ENCODE measurements at regions not wholly inside any gene's neighbourhood (a gene's known extent, or its start where the extent isn't known, plus 50 kb on each side); places are given as distances from the start of the nearest gene placed in this dataset.

DNA sequence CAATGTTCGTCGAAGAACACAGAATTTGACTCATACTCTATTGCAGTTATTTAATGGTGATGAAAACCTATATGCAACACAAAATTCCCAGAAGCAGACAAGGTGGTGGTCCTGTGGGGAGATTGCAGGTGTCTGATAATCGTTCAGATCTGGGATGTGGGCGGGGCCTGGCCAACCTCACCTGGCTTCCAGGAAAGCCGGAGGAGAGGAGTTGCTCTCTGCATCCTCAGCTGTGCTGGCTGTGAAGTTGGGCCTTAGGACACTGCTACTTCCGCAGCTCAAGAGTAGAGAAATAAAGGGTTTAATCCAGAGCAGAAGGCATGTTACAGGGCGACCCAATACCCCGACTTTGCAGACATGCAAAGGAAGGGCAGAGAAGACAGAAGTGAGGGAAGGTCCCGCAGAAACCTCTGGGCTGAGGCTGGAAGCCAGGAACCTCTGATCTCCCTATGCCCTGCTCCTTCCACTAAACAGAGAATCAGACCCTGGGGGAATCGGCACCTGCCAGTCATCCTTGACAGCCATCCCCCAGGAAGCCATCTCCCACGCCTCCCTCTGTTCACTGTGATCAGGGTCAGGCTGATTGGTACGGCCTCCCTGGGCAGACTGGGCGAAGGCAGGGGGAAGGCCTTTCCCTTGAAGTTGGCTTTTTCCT is 590.3 kb downstream of the AJAP1 start:
- TF ChIP-seq, protein P1, sequence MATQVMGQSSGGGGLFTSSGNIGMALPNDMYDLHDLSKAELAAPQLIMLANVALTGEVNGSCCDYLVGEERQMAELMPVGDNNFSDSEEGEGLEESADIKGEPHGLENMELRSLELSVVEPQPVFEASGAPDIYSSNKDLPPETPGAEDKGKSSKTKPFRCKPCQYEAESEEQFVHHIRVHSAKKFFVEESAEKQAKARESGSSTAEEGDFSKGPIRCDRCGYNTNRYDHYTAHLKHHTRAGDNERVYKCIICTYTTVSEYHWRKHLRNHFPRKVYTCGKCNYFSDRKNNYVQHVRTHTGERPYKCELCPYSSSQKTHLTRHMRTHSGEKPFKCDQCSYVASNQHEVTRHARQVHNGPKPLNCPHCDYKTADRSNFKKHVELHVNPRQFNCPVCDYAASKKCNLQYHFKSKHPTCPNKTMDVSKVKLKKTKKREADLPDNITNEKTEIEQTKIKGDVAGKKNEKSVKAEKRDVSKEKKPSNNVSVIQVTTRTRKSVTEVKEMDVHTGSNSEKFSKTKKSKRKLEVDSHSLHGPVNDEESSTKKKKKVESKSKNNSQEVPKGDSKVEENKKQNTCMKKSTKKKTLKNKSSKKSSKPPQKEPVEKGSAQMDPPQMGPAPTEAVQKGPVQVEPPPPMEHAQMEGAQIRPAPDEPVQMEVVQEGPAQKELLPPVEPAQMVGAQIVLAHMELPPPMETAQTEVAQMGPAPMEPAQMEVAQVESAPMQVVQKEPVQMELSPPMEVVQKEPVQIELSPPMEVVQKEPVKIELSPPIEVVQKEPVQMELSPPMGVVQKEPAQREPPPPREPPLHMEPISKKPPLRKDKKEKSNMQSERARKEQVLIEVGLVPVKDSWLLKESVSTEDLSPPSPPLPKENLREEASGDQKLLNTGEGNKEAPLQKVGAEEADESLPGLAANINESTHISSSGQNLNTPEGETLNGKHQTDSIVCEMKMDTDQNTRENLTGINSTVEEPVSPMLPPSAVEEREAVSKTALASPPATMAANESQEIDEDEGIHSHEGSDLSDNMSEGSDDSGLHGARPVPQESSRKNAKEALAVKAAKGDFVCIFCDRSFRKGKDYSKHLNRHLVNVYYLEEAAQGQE (IDR thresholded peaks at IDR 0.05; ENCODE audit: low read depth) = no peak
- TF ChIP-seq TAF1 (IDR thresholded peaks at IDR 0.05; ENCODE audit: low read depth) (no peak), CREB1 (IDR thresholded peaks at IDR 0.05; ENCODE audit: low read depth) (no peak), CEBPB (IDR thresholded peaks at IDR 0.05) (no peak), RAD21 (IDR thresholded peaks at IDR 0.05; ENCODE audit: low read depth) (no peak), TEAD4 (IDR thresholded peaks at IDR 0.05) (no peak), NFIC (IDR thresholded peaks at IDR 0.05) (no peak), USF1 (IDR thresholded peaks at IDR 0.05) (no peak), YY1 (IDR thresholded peaks at IDR 0.05; ENCODE audit: low read depth) (no peak), ZBTB7A (IDR thresholded peaks at IDR 0.05; ENCODE audit: low read depth) (no peak), EP300 (IDR thresholded peaks at IDR 0.05; ENCODE audit: borderline replicate concordance) (no peak), EGR1 (IDR thresholded peaks at IDR 0.05) (no peak), FOXM1 (IDR thresholded peaks at IDR 0.05; ENCODE audit: borderline replicate concordance, low read depth) (no peak)
- TF ChIP-seq, protein P2, sequence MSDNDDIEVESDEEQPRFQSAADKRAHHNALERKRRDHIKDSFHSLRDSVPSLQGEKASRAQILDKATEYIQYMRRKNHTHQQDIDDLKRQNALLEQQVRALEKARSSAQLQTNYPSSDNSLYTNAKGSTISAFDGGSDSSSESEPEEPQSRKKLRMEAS (IDR thresholded peaks at IDR 0.05) = no peak

GRCh38 chr1:5242850-5243249 is 588.4 kb downstream of the AJAP1 start:
- no peak for TF ChIP-seq FOXM1 (IDR thresholded peaks at IDR 0.05; ENCODE audit: borderline replicate concordance, low read depth)
- no peak for TF ChIP-seq TEAD4 (IDR thresholded peaks at IDR 0.05)
- TF ChIP-seq NFIC (IDR thresholded peaks at IDR 0.05) = no peak
- no peak for TF ChIP-seq YY1 (IDR thresholded peaks at IDR 0.05; ENCODE audit: low read depth)

GRCh38 chr1:5239911-5240310 is 585.5 kb downstream of the AJAP1 start:
- TF ChIP-seq CEBPB (IDR thresholded peaks at IDR 0.05) (no peak; the same call in 1 of the 2 replicates), TAF1 (IDR thresholded peaks at IDR 0.05; ENCODE audit: low read depth) (no peak), EP300 (IDR thresholded peaks at IDR 0.05; ENCODE audit: borderline replicate concordance) (peak; percentile 92), RAD21 (IDR thresholded peaks at IDR 0.05; ENCODE audit: low read depth) (no peak; the same call in 1 of the 2 replicates), FOXM1 (IDR thresholded peaks at IDR 0.05; ENCODE audit: borderline replicate concordance, low read depth) (peak; percentile 89), USF1 (IDR thresholded peaks at IDR 0.05) (peak; percentile 78), CREB1 (IDR thresholded peaks at IDR 0.05; ENCODE audit: low read depth) (no peak), NFIC (IDR thresholded peaks at IDR 0.05) (peak; percentile 97), ZBTB7A (IDR thresholded peaks at IDR 0.05; ENCODE audit: low read depth) (no peak), TCF12 (IDR thresholded peaks at IDR 0.05; ENCODE audit: low read depth) (peak; percentile 96), TEAD4 (IDR thresholded peaks at IDR 0.05) (peak; percentile 76), EGR1 (IDR thresholded peaks at IDR 0.05) (no peak), YY1 (IDR thresholded peaks at IDR 0.05; ENCODE audit: low read depth) (peak; percentile 78)
- TF ChIP-seq, protein P2 (IDR thresholded peaks at IDR 0.05) = peak; percentile 90
- TF ChIP-seq, protein P1 (IDR thresholded peaks at IDR 0.05; ENCODE audit: low read depth) = no peak

GRCh38 chr1:5238351-5239130 is 584.1 kb downstream of the AJAP1 start:
- TF ChIP-seq, protein P2 (IDR thresholded peaks at IDR 0.05) = no peak
- TF ChIP-seq TCF12 (IDR thresholded peaks at IDR 0.05; ENCODE audit: low read depth) = no peak
- TF ChIP-seq EP300 (IDR thresholded peaks at IDR 0.05; ENCODE audit: borderline replicate concordance) = no peak
- no peak for TF ChIP-seq RAD21 (IDR thresholded peaks at IDR 0.05; ENCODE audit: low read depth)
- no peak for TF ChIP-seq CREB1 (IDR thresholded peaks at IDR 0.05; ENCODE audit: low read depth)
- no peak for TF ChIP-seq USF1 (IDR thresholded peaks at IDR 0.05)
- TF ChIP-seq ZBTB7A (IDR thresholded peaks at IDR 0.05; ENCODE audit: low read depth) = no peak
- no peak for TF ChIP-seq NFIC (IDR thresholded peaks at IDR 0.05)
- TF ChIP-seq FOXM1 (IDR thresholded peaks at IDR 0.05; ENCODE audit: borderline replicate concordance, low read depth) = no peak
- no peak for TF ChIP-seq TEAD4 (IDR thresholded peaks at IDR 0.05)
- TF ChIP-seq, protein P1 (IDR thresholded peaks at IDR 0.05; ENCODE audit: low read depth) = no peak
- TF ChIP-seq EGR1 (IDR thresholded peaks at IDR 0.05) = no peak
- no peak for TF ChIP-seq YY1 (IDR thresholded peaks at IDR 0.05; ENCODE audit: low read depth)
- no peak for TF ChIP-seq CEBPB (IDR thresholded peaks at IDR 0.05)
- no peak for TF ChIP-seq TAF1 (IDR thresholded peaks at IDR 0.05; ENCODE audit: low read depth)

Data from Ishikawa (cell line).